ENCODE measurements at regions not wholly inside any gene's neighbourhood (a gene's known extent, or its start where the extent isn't known, plus 50 kb on each side); places are given as distances from the start of the nearest gene placed in this dataset.

GRCh38 chr6:105807905-105808304 is 278.2 kb upstream of the PRDM1 start:
- Histone ChIP-seq H3K27ac (ENCODE audit: low read depth in 1 of 2, low read length in 2 of 2) (no peak overlapping the region), H3K4me1 (ENCODE audit: control insufficient read depth in 4 of 4, insufficient read depth in 4 of 4, low read length in 3 of 4) (peaks cover 2 to 30% (median 10%) of the 10 kb centered on the region in 4 donors), H3K27me3 (ENCODE audit: control insufficient read depth in 4 of 4, insufficient read depth in 4 of 4, low read length in 3 of 4) (no peaks in the 10 kb centered on the region), H3K9me3 (ENCODE audit: control insufficient read depth in 4 of 4, low read length in 3 of 4) (no peaks in the 10 kb centered on the region), H3K9ac (ENCODE audit: low read depth in 1 of 2, low read length in 2 of 2) (no peak overlapping the region), H3K36me3 (ENCODE audit: control insufficient read depth in 4 of 4, insufficient read depth in 3 of 4, low read depth in 1 of 4, low read length in 3 of 4) (no peaks in the 10 kb centered on the region), H3K4me3 (ENCODE audit: low read depth in 1 of 3, low read length in 3 of 3) (no peak overlapping the region)
- no peak for DNase-seq (ENCODE audit: low spot score)
- 90% methylated on average over 4 of the region's 4 CpGs for WGBS
- no peak for TF ChIP-seq YY1 (IDR thresholded peaks at IDR 0.05)
- TF ChIP-seq RXRA (IDR thresholded peaks at IDR 0.05) = no peak
- no peak for TF ChIP-seq HNF4G (IDR thresholded peaks at IDR 0.05)
- TF ChIP-seq JUND (IDR thresholded peaks at IDR 0.05) = no peak
- no peak for TF ChIP-seq TAF1 (conservative IDR thresholded peaks at IDR 0.05)
- TF ChIP-seq REST (IDR thresholded peaks at IDR 0.05) = no peak
- TF ChIP-seq RAD21 (IDR thresholded peaks at IDR 0.05) = no peak
- no peak for TF ChIP-seq CTCF (IDR thresholded peaks at IDR 0.05; ENCODE audit: low read depth, low read length, missing input control)
- no peak for TF ChIP-seq ZBTB33 (IDR thresholded peaks at IDR 0.05)
- TF ChIP-seq EGR1 (IDR thresholded peaks at IDR 0.05; ENCODE audit: low read depth in 2 of 2) = no peak
- TF ChIP-seq SP1 (IDR thresholded peaks at IDR 0.05) = no peak
- TF ChIP-seq FOXA2 (IDR thresholded peaks at IDR 0.05) = no peak
- no peak for TF ChIP-seq NR2F2 (IDR thresholded peaks at IDR 0.05)
- TF ChIP-seq MAX (IDR thresholded peaks at IDR 0.05) = no peak
- no peak for TF ChIP-seq GABPA (IDR thresholded peaks at IDR 0.05 in 1 of 2, conservative IDR thresholded peaks at IDR 0.05 in 1 of 2)
- TF ChIP-seq HNF4A (conservative IDR thresholded peaks at IDR 0.05) = no peak
- TF ChIP-seq ATF3 (IDR thresholded peaks at IDR 0.05) = no peak
- no peak for TF ChIP-seq FOXA1 (IDR thresholded peaks at IDR 0.05)
